Panc1 (cell line): ENCODE measurements at regions not wholly inside any gene's neighbourhood (a gene's known extent, or its start where the extent isn't known, plus 50 kb on each side); places are given as distances from the start of the nearest gene placed in this dataset.
A peak's percentile ranks its signal among the peaks of the same experiment; 100 is the strongest.

Source experiments
- ATAC-seq: fragments of 200-7000 bp; cut with Tn5 transposase; 2 replicates; pipeline ENCODE4 v1.9.1; 2020; ENCODE audit warnings: mild to moderate bottlenecking, moderate library complexity
- BruUV-seq: library from RNA; stranded (reverse); fragments of 400-500 nt; replicated peaks from 2 replicates; lab custom pipeline; 2021; lab: Mats Ljungman, UMichigan
- CTCF ChIA-PET: fragments of 300-600 bp; sonication (Branson Sonifier 250); formaldehyde crosslinking; loops from one replicate; lab custom pipeline; 2022; ENCODE audit warnings: antibody characterized with exemption; lab: Charles Lee
- POLR2A ChIA-PET: fragments of 300-600 bp; sonication (Branson Sonifier 250); formaldehyde crosslinking; loops from one replicate; lab custom pipeline; 2022; ENCODE audit warnings: antibody characterized with exemption; lab: Charles Lee
- DNase-seq: peaks from one replicate; pipeline ENCODE4 v3.0.0-alpha.2; 2010; ENCODE audit warnings: low read depth, low spot score
- H3K27ac ChIP-seq: 2 replicates; pipeline ENCODE4 v1.5.1; 2011; ENCODE audit warnings: mild to moderate bottlenecking, low read length, inconsistent platforms
- H3K27me3 ChIP-seq: fragments of 200-500 bp; sonication (Bioruptor generic); 2 replicates; pipeline ENCODE4 v1.6.0; 2014; ENCODE audit warnings: low read length, inconsistent platforms; ENCODE audit not compliant: control insufficient read depth, insufficient read depth
- H3K36me3 ChIP-seq: fragments of 200-500 bp; sonication (Bioruptor generic); 2 replicates; pipeline ENCODE4 v1.5.1; 2014; ENCODE audit warnings: inconsistent platforms, mild to moderate bottlenecking, low read length, moderate library complexity; ENCODE audit not compliant: control insufficient read depth, insufficient read depth
- H3K4me1 ChIP-seq: 2 replicates; pipeline ENCODE4 v1.5.1; 2011; ENCODE audit warnings: inconsistent platforms, mild to moderate bottlenecking, low read length, moderate library complexity; ENCODE audit not compliant: control insufficient read depth, insufficient read depth
- H3K4me3 ChIP-seq, 2 experiments: 2 replicates each; pipeline ENCODE4 v1.5.1; 2011 to 2012; ENCODE audit warnings: low read depth in 2 of 2, low read length in 2 of 2, mild to moderate bottlenecking in 2 of 2, inconsistent platforms in 1 of 2, moderate library complexity in 1 of 2
- H3K9me3 ChIP-seq: fragments of 200-500 bp; sonication (Bioruptor generic); 2 replicates; pipeline ENCODE4 v1.5.1; 2014; ENCODE audit warnings: low read depth, mild to moderate bottlenecking, inconsistent platforms, low read length, moderate library complexity; ENCODE audit not compliant: control insufficient read depth, insufficient read depth
- CTCF ChIP-seq: fragments of 450-650 bp; IDR thresholded peaks from 2 replicates; pipeline ENCODE4 v1.5.1; 2017; ENCODE audit warnings: mild to moderate bottlenecking
- POLR2AphosphoS5 ChIP-seq: IDR thresholded peaks from 2 replicates; pipeline ENCODE4 v1.6.1; 2012; ENCODE audit warnings: mild to moderate bottlenecking, low read depth, low read length, moderate library complexity
- REST ChIP-seq, 2 experiments: IDR thresholded peaks; 2 replicates each; pipeline ENCODE4 v1.6.1; 2011 to 2012; ENCODE audit warnings: low read depth in 2 of 2, control low read depth in 1 of 2, low read length in 1 of 2, mild to moderate bottlenecking in 1 of 2, moderate library complexity in 1 of 2; ENCODE audit not compliant: insufficient read depth in 1 of 2
- SIN3A ChIP-seq: IDR thresholded peaks from 2 replicates; pipeline ENCODE4 v1.6.1; 2012; ENCODE audit warnings: low read depth, mild to moderate bottlenecking, low read length, moderate library complexity, borderline replicate concordance; ENCODE audit not compliant: insufficient read depth
- TCF7L2 ChIP-seq: IDR thresholded peaks from 2 replicates; pipeline ENCODE4 v1.6.1; 2011; ENCODE audit warnings: mild to moderate bottlenecking, low read depth, low read length, inconsistent platforms
- in situ Hi-C: cut with HindIII; loops from 2 replicates; pipeline ENCODE4 v1.10.0; 2016; ENCODE audit warnings: low sequenced_read_pairs, low pct_unique_long_range_greater_than_20kb
- intact Hi-C: fragments of 100-400 bp; cut with micrococcal nuclease; formaldehyde crosslinking; loops from one replicate; pipeline ENCODE4 v1.10.0; 2022; ENCODE audit not compliant: unreplicated experiment

GRCh38 chr2:106032676-106033075 lies 161.4 kb downstream of the UXS1 start:
- in situ Hi-C loops (no loop called here), intact Hi-C loops (no loop called here)
- Histone ChIP-seq H3K9me3 (no peaks in the 10 kb centered on the region), H3K27ac (no peak overlapping the region), H3K36me3 (no peaks in the 10 kb centered on the region), H3K27me3 (no peaks in the 10 kb centered on the region), H3K4me1 (no peaks in the 10 kb centered on the region), H3K4me3 (no peak overlapping the region)
- DNase-seq = no peak
- TF ChIP-seq REST (IDR thresholded peaks at IDR 0.05; ENCODE audit: insufficient read depth in 1 of 2, low read depth in 2 of 2, low read length in 1 of 2) = no peak
- TF ChIP-seq POLR2AphosphoS5 = no peak
- no peak for TF ChIP-seq TCF7L2
- TF ChIP-seq CTCF = no peak
- TF ChIP-seq SIN3A = no peak
- no peak for ATAC-seq
- CTCF ChIA-PET = no interaction called here
- POLR2A ChIA-PET = interaction anchor here (0.8 kb wide), 1 partner anchor 21 kb away, joined by 5 read pairs; no protein-coding TSS in a partner anchor
- BruUV-seq = no TSS peak

GRCh38 chr2:106030287-106031268 lies 163.5 kb downstream of the UXS1 start:
- no peak for TF ChIP-seq REST (IDR thresholded peaks at IDR 0.05; ENCODE audit: insufficient read depth in 1 of 2, low read depth in 2 of 2, low read length in 1 of 2)
- no peak for TF ChIP-seq SIN3A
- TF ChIP-seq TCF7L2 = no peak
- no peak for TF ChIP-seq POLR2AphosphoS5
- no peak for TF ChIP-seq CTCF
- no peak overlapping the region for H3K27ac ChIP-seq
- CTCF ChIA-PET = no interaction called here
- in situ Hi-C loops (no loop called here), intact Hi-C loops (no loop called here)
- no peaks in the 10 kb centered on the region for H3K36me3 ChIP-seq
- no peaks in the 10 kb centered on the region for H3K27me3 ChIP-seq
- no peaks in the 10 kb centered on the region for H3K9me3 ChIP-seq
- POLR2A ChIA-PET = no interaction called here
- ATAC-seq (peak; percentile 56), DNase-seq (no peak)
- H3K4me3 ChIP-seq = no peak overlapping the region
- H3K4me1 ChIP-seq = no peaks in the 10 kb centered on the region
- no TSS peak for BruUV-seq
